Type B pancreatic cell (in vitro differentiated cells): ENCODE measurements at regions not wholly inside any gene's neighbourhood (a gene's known extent, or its start where the extent isn't known, plus 50 kb on each side); places are given as distances from the start of the nearest gene placed in this dataset.

Source experiments
- DNase-seq: peaks from one replicate; pipeline ENCODE4 v3.0.0; 2021; ENCODE audit warnings: mixed read lengths; ENCODE audit not compliant: unreplicated experiment; ENCODE audit errors: extremely low spot score
- H3K27ac Mint-ChIP-seq: 2 replicates; pipeline ENCODE4 v1.8.0; 2021; ENCODE audit warnings: mild to moderate bottlenecking, mixed read lengths
- H3K27me3 Mint-ChIP-seq: 2 replicates; pipeline ENCODE4 v1.8.0; 2021; ENCODE audit warnings: mixed read lengths
- H3K36me3 Mint-ChIP-seq: 2 replicates; pipeline ENCODE4 v1.8.0; 2021; ENCODE audit warnings: mixed read lengths
- H3K4me1 Mint-ChIP-seq: one replicate; pipeline ENCODE4 v1.8.0; 2021; ENCODE audit warnings: mixed read lengths; ENCODE audit not compliant: unreplicated experiment
- H3K4me3 Mint-ChIP-seq: 2 replicates; pipeline ENCODE4 v1.8.0; 2021; ENCODE audit warnings: mild to moderate bottlenecking, mixed read lengths
- H3K9me3 Mint-ChIP-seq: 2 replicates; pipeline ENCODE4 v1.8.0; 2021; ENCODE audit warnings: mixed read lengths
- TF ChIP-seq, protein P1 (sequence below): fragments of 200-600 bp; sonication (generic); conservative IDR thresholded peaks from 2 replicates; pipeline ENCODE4 v1.5.0; 2021; ENCODE audit warnings: antibody characterized with exemption, mild to moderate bottlenecking

DNA sequence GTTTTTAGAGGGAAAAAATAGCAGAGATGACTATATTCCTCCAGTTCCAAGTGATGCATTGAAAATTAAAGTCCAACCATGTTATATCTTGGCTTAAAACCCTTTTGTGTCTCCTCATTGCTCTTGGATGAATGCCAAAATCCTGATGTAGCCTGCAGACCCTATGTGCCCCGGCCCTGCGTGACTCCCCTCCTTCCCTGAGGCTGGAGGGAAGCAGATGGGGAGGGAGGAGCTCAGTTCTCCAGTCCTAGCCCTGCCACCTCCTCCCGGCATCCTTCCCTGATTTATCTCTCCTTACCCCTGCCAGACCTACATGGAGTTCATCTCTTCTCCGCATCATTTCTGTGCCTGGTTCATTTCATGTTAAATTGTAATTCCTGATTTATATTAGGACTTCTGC lies 397.4 kb downstream of the PTPRU start:
- H3K27ac Mint-ChIP-seq, result no peak overlapping the region
- no peak overlapping the region for H3K4me3 Mint-ChIP-seq

DNA sequence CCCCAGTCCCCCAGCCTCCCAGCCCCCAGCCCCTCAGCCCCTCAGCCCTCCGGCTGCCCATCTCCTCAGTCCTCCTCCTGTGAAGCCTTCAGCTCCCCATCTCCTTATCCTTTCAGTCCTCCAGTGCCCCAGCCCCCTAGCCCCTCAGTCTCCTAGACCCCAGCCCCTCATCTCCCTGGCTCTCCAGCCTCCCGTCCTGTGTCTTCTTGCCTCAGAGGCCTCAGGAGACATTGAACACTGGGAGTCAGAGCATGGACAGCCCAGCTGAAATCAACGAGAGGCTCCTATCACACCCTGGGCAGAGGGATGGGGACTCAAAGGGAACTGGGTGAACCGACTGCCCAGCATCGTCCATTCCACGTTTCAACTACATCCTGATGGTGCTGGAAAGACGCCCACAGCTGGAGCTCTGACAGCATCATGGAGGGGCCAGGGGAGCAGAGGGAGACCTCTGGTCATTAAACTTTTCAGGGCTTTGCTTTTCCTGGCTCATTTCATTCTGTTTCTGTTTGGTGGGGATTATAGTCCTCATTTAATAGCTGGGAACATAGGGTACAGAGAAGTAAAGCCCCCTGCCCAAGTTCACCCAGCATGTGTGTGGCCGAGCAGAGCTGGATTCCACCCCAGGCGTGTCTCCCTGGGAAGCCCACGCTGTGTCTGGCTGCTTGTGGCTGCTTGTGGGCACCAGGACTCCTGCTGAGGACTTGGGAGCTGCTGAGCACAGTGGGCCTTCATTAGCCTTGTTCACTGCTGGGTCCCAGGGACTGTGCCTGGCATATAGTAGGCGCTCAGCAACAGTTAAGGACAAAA lies 396.7 kb downstream of the PTPRU start:
- H3K36me3 Mint-ChIP-seq, result no peaks in the 10 kb centered on the region
- H3K27ac Mint-ChIP-seq, result no peak overlapping the region
- peaks cover 11% of the 10 kb centered on the region for H3K4me1 Mint-ChIP-seq
- H3K27me3 Mint-ChIP-seq, result peaks cover 18% of the 10 kb centered on the region
- no peak overlapping the region for H3K4me3 Mint-ChIP-seq
- no peaks in the 10 kb centered on the region for H3K9me3 Mint-ChIP-seq
- peak; percentile 51 for DNase-seq
- TF ChIP-seq, protein P1, sequence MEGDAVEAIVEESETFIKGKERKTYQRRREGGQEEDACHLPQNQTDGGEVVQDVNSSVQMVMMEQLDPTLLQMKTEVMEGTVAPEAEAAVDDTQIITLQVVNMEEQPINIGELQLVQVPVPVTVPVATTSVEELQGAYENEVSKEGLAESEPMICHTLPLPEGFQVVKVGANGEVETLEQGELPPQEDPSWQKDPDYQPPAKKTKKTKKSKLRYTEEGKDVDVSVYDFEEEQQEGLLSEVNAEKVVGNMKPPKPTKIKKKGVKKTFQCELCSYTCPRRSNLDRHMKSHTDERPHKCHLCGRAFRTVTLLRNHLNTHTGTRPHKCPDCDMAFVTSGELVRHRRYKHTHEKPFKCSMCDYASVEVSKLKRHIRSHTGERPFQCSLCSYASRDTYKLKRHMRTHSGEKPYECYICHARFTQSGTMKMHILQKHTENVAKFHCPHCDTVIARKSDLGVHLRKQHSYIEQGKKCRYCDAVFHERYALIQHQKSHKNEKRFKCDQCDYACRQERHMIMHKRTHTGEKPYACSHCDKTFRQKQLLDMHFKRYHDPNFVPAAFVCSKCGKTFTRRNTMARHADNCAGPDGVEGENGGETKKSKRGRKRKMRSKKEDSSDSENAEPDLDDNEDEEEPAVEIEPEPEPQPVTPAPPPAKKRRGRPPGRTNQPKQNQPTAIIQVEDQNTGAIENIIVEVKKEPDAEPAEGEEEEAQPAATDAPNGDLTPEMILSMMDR, result no peak

More for the DNA sequence above, 397.4 kb downstream of the PTPRU start:
- Mint-ChIP-seq H3K36me3 (no peaks in the 10 kb centered on the region), H3K27me3 (peaks cover 14% of the 10 kb centered on the region), H3K4me1 (peaks cover 11% of the 10 kb centered on the region), H3K9me3 (no peaks in the 10 kb centered on the region)
- TF ChIP-seq, protein P1, result no peak
- peak; percentile 60 for DNase-seq

DNA sequence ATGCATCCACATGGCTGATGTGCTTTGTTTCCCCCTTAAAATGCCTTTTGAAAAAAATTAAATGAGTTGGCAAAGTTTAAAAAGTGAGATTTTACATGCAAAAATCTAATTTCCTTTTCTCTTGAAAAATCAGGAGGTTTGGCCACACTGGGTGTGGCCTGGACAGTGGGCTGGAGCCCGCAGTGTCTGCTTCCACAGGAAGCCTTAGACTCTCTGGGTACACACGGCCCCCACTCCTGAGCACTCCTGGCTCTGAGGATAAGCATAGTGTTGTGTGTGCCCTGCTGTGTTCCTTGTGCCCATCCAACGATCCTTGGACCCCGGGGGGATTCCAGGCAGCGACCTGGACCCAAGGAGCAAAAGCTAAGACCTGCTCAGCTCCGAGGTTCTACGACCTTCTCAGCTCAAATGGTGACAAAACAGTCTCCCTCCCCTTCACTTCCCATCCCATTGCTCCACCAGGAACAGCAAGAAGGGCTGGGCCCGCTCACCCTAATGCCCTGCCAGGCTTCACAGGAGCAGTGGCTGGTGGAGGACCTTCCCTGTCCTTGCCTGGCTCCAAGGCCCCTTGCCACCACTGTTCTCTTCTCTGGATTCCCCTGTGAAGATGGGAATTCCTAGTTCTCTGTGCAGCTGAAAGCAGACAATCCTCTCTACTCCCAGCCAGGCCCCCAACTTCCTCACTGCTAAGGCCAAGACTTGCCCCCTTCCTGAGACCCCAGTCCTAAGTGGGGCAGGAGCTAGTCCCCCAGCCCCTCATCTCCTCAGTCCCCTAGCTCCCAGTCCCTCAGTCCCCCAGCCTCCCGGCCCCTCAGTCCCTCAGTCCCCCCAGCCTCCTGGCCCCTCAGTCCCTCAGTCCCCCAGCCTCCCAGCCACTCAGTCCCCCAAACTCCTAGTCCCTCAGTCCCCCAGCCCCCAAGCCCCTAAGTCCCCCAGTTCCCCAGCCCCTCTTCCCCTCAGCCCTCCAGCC lies 395.8 kb downstream of the PTPRU start:
- Mint-ChIP-seq H3K27me3 (peaks cover 18% of the 10 kb centered on the region), H3K27ac (peak overlapping the region; percentile 18), H3K36me3 (no peaks in the 10 kb centered on the region), H3K4me1 (peaks cover 11% of the 10 kb centered on the region), H3K4me3 (no peak overlapping the region), H3K9me3 (no peaks in the 10 kb centered on the region)
- TF ChIP-seq, protein P1, result no peak
- peak; percentile 44 for DNase-seq

DNA sequence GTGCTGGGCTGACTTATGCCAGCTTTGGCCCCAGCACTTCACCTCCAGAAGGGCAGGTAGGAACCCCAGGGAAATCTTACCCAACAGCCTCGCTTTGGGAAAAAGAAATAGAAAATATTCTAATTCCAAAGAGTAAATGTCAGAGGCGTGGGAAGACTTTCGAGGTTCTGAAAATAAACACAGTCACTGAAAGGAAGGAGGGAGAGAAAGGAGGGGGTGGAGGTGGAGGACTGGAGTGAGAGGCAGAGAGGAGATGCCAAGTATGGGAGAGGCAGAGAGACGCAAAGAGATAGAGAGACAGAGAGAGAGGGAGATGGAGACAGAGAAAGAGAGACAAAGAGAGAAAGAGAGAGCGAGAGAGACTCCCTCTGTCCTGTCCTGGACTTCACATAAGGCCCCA lies 395.0 kb downstream of the PTPRU start:
- Mint-ChIP-seq H3K36me3 (no peaks in the 10 kb centered on the region), H3K4me3 (no peak overlapping the region), H3K4me1 (peaks cover 11% of the 10 kb centered on the region), H3K9me3 (peaks cover 5% of the 10 kb centered on the region), H3K27ac (peak overlapping the region; percentile 18), H3K27me3 (peaks cover 18% of the 10 kb centered on the region)
- DNase-seq, result peak; percentile 2
- TF ChIP-seq, protein P1, result no peak

DNA sequence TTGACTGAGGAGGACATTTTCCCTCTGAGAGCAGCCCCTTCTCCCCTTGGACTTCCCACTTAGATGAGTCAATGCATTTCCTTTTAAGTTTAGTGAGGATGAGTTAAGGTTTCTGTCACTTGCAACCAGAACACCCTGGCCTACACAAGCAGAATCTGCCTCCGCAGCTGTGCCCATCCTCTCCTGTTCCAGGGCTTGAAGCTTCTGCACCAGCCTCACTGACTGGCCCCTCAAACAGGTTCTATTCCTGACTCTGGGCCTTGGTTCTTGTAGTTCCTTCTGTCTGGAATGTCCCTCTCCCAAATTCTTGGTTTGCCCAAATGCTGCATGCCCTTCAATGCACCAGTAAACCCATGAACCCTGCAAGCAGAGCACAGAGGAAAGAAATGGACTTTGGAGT lies 394.4 kb downstream of the PTPRU start:
- peaks cover 18% of the 10 kb centered on the region for H3K27me3 Mint-ChIP-seq
- no peak overlapping the region for H3K27ac Mint-ChIP-seq
- no peaks in the 10 kb centered on the region for H3K36me3 Mint-ChIP-seq
- peaks cover 5% of the 10 kb centered on the region for H3K9me3 Mint-ChIP-seq
- TF ChIP-seq, protein P1, result no peak
- H3K4me3 Mint-ChIP-seq, result no peak overlapping the region
- DNase-seq, result peak; percentile 37
- H3K4me1 Mint-ChIP-seq, result peaks cover 11% of the 10 kb centered on the region
